GM12874 (cell line): ENCODE measurements at regions not wholly inside any gene's neighbourhood (a gene's known extent, or its start where the extent isn't known, plus 50 kb on each side); places are given as distances from the start of the nearest gene placed in this dataset.

Experiments
- CTCF ChIP-seq: IDR thresholded peaks from 2 replicates; pipeline ENCODE4 v1.5.1; 2011; ENCODE audit warnings: low read depth, mild to moderate bottlenecking, control low read depth, low read length, moderate library complexity; ENCODE audit not compliant: insufficient read depth

GRCh38 chr3:36142746-36143145, 237.6 kb upstream of the STAC start:
- no peak for TF ChIP-seq CTCF

- no peak for TF ChIP-seq CTCF
These were observed 233.9 kb upstream of the STAC start for GRCh38 chr3:36146404-36146803.

GRCh38 chr3:36147934-36148558, 232.3 kb upstream of the STAC start:
- TF ChIP-seq CTCF = no peak

- TF ChIP-seq CTCF = no peak
These were observed 230.8 kb upstream of the STAC start for GRCh38 chr3:36149447-36149865.

GRCh38 chr3:36155515-36155914, 224.8 kb upstream of the STAC start:
- no peak for TF ChIP-seq CTCF

GRCh38 chr3:36164400-36164799, 215.9 kb upstream of the STAC start:
- TF ChIP-seq CTCF = no peak

GRCh38 chr3:36165509-36166290, 214.6 kb upstream of the STAC start:
- TF ChIP-seq CTCF = no peak
